Stimulated activated CD4-positive, alpha-beta T cell treated with anti-CD3 and anti-CD28 coated beads, TNF-alpha, amount 100 ng/mL, for 24 hours (primary cell): ENCODE measurements at regions not wholly inside any gene's neighbourhood (a gene's known extent, or its start where the extent isn't known, plus 50 kb on each side); places are given as distances from the start of the nearest gene placed in this dataset.

Experiments used
- DNase-seq, 3 experiments: peaks; one replicate each; pipeline ENCODE4 v3.0.0-alpha.2; 2020; ENCODE audit warnings: low read depth in 3 of 3

DNA sequence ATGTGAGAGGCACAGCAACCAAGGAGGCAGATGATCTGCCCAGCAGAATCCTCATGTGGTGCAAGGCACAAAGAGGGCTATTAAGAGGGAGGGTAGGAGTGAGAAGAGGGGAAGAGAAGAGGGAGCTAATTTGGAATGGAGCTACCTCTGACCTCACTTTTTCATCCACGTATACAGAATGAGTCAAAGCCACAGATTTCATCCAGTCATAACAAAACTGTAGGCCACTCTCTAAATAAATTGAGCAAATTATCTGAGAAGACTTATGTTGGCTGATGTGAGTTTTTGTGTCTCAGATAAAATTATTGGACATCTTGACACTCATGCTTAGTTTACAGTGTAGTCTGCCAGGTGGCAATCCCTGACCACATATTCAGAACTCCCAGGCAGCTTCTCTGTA lies 325.6 kb downstream of the TTLL7 start:
- no peak for DNase-seq

DNA sequence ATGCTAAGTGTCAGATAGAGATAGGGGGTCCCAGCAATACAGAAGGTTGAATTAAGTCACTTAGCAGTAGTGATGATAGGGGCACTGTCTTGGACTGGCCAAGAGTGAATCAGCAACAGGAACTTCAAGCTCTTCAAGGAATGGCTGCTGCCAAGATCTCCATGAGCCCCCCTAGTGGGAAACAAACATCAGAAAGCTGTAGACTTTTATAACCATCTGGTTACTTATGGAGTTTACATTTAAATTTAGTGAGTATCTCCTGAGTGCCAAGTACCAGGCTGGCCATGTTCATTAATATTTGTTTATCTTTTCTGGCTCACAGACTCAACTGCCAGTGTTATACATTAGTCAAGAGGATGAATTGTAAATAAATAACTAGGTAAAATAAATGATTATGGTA lies 327.3 kb downstream of the TTLL7 start:
- DNase-seq: no peak

DNA sequence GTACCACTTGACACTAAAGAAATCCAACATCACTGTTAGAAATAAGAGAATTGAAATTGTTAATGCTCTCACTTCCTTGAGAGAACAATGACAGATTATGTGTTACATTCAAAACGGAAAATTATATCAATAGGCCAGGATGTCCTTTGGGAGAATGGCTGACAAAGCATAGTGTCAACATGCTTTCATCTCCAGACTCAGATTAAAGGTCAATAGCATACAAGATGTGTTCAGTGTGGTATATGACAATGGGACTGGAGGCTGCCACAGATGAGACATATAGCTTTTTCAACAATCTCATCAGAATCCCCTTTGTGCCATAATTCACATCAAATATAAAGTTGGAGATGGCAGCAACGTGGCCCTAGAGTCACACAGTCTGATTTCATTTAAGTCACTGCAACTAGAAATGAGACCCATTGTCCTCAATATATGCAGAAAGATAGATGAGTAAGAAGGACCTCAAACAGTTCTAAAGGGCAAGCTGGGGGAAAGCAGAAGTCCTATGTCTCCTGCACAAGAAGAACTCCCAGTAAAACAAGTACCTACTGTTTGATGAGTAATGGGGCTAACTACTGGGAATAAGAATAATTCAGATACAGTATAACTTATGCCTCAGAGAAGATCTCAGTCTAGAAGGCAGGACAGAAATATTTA lies 327.9 kb downstream of the TTLL7 start:
- no peak for DNase-seq

DNA sequence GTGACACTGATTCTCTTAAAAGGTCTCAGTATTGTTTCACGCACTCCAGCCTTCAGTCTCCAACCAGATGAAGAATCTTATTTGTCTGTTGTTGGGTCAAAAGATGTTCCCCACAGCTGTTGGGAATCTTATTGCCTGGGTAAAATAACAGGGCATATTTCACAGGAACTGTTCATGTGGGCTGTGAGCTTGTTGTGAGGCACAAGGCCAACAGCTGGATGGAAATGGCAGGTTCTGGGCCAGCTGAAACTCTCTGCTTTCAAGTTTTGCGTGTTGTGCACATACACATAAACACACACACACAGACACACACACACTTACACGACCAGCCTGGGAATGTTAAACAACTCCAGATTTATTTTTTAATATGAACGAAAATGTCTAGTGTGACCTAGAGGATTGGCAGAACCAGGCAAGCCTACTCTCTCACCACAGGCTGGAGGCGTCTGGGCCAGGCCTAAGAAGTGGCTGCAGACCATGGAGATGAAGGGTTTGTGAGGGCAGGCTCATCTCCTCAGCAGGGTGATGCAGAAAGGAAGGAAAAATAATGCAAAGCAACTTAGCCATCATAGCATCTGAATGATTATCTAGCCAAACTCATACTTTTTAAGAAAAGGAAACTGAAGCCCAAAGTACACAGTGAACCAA lies 357.0 kb downstream of the TTLL7 start:
- no peak for DNase-seq

DNA sequence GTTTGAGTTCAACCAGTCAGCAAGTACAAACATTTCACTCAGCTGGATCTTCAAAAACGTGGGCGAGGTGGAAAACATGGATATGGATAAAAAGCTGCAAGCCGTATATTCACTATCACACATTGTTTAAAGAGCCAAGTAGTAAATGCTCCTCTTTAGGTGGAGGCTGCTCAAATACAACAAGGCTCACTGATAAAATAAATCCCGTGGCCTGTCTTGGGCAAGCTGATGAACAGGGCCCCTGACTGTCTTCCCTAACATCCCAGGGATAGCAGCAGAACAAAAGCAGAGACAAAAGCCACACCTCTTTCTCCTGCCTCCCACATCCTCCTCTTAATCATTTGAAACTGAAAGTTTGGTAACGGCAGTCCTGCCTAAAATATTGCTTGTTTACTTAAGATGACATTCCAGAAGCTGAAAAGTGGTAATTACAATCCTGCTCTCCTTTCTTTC lies 357.7 kb downstream of the TTLL7 start:
- DNase-seq: no peak

DNA sequence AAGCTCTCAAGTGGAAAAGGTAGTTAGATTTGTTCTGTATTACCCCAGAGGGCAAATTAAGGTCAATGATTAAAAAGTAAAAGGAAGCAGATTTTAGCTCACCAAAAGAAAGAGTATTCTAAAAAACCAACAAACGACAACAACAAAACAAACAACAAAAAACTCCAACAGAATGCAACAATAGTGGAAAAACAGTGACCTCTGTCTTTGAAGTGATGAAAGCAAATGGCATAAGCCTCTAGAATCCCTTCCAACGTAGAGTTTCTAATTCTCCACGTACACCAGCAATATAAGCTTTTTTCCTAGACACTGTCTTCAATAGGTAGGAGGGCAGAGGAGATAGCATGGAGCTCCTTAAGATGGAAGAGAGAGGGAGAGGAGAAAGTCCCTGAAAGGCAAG lies 359.1 kb downstream of the TTLL7 start:
- no peak for DNase-seq

DNA sequence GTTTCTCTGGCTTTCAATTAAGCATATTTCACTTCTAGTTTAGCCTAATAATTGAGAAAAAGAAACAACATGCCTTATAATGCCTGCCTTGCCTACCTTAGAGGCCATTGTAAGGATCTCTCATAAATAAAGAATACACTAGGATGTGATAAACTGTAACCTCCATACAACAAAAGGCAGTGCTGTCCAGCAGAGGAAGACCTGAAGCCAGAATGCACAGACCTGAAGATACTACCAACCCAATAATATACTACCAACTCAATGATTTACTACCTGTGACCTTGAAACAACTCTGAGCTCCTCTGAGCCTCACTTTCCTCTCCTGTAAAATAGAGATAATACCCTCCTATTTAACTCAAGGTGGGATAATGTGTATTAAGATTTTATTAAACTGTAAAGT lies 361.3 kb downstream of the TTLL7 start:
- no peak for DNase-seq

DNA sequence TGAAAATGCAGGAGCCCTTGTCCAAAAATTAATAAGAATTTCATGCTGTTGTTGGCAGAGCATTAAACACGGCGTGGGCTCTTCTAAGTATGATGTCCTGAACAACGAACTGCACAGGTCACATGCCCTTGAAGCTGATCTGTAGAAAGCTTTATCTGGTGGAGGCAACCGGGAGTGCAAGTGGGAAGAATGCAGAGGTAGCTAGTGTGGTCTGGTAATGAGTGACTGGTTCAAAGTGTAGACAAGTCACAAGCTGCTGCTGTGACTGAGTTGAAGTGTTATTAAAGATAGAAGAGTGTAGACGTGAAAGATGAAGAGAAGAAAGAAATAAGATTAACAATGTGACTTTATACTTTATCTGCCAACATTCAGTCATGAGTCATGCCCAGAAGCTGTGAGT lies 361.9 kb downstream of the TTLL7 start:
- no peak for DNase-seq

DNA sequence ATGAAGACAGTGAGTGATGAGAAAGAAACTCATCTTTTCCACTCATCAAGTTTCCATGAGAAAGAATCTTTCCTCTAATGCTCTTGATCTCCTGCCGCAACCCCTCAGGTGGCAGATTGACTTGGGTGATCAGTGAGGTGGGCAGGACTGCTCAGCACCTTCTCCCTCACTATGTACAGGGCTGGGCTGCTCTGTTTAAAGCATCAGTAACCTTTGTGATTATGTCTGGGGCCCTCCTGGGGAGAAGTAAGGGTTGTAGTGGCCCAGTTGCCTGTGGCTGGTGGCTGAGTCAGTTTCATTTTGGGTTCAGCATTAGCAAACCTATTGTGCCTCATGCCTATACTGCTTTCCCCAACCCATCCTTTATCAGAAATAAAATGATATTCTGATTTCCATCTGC lies 366.0 kb downstream of the TTLL7 start:
- peak in 2 of 3 experiments; percentile 6 to 19 for DNase-seq

DNA sequence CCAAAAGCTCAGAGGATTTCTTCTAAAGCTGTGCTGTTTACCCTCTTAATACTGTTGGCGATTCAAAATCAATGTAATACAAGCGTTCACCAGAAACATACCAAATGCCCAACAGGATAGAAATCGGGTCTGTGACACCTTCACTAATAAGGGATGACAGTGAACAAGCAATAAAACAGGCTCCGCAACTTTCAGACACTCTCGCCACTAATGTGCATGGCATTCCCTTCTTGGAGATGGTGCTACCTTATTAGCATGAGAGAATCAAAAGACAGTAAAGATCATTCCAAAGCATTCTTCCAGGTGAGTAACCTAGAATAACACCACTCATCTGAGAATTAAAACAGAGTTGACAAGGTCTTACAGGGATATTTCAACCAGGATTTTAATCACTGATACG lies 367.1 kb downstream of the TTLL7 start:
- DNase-seq: no peak

DNA sequence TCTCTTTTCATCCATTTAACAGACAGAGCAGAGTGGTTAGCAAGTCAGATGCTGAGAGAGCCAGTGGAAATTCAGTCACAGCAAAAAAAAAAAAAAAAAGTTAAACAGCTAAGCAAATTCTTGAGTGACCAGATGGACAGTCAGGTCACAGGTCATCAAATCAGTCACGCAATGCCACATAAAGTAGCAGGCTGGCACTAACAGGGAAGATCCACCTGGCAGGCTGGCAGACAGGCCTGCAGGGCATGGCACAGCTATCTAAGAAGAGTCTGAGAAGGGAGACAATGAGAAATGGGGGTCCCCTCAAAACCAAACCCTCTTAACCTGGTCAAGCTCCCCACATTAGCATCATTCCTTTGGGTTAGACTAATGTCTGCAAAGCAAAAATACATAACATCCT lies 371.9 kb downstream of the TTLL7 start:
- DNase-seq: no peak

DNA sequence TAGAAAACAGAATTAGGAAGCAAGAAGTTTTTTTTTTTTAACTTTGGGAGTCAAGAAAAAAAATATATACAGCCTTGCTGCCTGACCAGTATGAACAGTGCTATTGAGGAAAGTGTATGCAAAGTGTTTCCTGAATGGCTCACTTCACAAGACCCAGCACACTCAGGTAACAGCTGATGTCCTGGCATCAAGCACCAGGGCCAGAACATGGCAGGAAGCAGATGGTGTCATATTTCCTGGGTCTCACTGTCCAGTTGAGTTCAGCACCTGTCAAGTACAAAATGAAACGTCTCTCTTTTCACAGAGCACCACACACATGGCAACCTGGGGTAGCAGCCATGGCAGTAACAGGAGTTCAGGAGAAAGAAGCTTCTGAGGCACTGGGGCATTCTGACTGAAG lies 372.3 kb downstream of the TTLL7 start:
- DNase-seq: no peak

DNA sequence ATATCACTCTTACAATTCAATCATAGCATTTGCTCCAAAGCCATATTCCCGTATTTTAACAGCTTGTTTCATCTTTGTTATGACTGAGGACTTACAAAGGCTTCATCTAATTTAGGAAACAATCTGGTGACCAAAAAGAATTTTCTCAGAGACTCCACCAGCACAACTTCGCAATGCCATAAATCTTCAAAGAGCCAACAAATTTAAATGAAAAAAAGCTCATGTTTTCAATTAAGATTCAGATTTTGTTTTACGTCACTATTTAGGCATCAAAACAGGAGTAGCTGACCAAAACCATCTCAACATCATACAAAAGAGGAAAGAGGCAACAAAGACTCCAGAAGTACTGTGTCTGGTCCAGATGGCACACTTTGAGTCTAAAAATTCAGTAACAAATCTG lies 373.3 kb downstream of the TTLL7 start:
- DNase-seq: no peak

DNA sequence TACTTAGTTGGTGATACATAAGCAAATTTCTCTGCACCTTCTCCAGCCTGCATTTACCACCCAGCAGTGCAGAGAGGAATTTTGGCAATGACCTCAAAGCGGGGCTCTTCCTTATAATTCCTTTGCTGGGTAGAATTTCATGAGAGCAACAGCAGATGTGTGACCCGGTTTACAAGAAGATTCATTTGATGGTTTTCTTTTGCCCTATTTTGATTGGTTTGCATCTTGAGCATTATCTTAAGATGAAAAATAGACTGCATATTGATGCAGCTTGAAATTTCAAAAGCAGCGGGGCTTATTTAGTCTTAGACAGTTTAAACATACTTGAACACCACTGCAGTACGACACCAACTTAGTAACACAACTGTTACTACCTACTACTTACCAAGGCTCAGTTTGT lies 378.9 kb downstream of the TTLL7 start:
- no peak for DNase-seq

DNA sequence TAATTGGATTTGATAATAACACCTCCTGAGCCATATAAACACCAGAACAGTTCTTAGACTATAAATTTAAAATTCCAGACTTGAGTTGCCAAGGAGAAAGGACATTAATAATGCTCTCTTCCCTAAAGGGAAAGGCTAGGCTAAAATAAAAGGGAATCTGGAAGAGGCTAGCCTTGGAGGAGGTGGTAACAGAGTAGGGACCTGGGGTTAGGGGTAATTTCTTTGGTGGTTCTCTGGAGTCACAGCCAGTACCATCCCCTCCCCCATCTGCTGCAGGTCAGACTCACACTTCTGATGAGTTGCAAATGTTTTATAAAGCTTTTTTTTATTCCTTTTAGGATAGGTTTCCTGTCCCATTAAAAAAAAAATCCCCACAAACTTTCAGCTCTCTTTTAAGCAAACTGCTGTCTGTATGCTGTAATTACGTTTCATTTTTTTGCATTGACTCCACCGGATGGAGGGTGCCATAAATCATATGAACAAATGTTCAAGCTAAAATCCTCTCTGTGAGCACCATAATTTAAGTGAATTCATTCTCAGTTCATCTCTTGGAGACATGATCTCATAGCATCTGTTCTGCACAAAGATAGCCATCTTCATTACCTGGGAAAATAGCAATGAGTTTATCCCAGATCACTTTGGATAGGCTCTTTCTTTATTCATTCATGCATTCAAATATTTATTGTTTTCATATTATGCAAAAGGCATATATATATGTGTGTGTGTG lies 379.6 kb downstream of the TTLL7 start:
- no peak for DNase-seq

DNA sequence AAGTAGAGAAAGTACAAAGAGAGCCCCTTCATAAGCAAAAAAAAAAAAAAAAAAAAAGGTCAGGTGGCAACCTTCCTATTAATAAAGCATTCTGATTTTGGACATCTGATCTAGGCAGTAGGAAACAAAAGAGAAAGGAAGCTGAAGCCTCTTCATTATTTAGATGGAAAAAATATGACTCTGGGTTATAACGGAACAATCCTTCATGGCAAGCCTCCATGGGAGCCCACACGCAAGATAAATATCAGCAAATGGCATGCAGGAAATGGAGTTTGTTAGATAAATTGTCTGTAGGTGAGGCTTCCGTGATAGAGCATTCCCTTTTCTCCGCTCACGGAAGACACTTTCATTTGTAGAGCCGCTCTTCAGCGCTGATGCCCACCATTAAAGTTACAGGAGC lies 381.0 kb downstream of the TTLL7 start:
- no peak for DNase-seq

DNA sequence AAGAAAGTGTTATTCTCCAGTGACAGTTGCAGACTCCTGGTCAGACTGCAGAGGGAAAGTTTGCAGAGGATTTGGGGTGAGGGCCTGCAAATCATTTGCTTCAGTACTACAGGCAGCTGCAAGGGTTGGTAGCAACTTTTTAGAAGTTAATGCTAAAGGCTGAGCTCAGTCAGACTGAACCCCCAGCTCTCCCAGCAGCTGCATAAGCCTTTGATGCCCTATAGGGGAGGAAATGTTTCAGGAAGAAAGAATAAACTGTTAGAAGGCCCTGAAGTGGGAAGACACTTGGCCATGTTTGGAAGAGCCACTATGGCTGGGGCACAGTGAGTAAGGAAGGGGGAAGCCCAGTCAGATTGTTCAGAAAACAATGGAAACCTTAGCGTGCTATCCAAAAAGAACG lies 383.6 kb downstream of the TTLL7 start:
- no peak for DNase-seq

DNA sequence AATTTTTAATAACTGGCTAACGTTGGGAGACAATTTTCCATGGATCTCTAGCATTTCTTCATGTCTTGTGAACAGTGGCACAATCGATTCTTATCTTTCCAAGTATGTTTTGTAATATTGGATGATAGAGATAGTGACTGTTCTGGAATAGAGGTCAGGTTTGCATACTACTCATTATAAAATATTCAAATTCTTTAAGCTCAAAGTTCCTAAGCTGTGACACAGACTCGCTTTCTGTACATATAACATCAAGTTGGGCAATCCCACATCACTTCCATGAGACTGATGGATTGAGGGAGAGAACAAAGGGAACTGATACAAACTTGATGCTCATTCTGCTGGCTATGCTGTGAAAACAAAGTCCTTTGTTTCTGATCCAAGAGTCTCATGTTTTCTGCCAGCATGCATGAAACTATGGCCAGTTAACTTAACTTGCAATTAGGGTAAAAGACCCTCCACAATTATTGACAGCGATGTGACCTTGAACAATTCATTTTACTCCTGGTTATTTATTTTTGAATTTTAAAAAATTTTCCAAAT lies 392.4 kb downstream of the TTLL7 start:
- no peak for DNase-seq

DNA sequence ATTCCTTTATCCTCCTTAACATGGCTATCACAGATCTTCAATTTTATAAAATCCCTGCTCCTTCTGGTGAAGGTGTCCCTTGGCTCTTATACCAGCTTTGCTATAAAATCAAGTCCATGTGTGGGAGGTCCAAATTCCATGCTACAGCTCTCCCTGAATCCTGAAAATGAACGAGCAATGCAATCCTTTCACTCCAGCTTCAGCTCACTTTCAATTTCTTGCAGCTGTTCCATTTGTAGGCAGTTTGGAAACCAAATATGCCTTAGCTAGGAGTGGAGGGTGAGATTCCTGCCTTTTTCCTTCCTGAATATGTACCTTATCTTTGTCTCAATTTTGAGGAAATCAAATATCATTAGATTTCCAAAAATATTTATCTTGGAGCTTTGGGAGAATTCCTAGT lies 402.6 kb downstream of the TTLL7 start:
- DNase-seq: no peak

DNA sequence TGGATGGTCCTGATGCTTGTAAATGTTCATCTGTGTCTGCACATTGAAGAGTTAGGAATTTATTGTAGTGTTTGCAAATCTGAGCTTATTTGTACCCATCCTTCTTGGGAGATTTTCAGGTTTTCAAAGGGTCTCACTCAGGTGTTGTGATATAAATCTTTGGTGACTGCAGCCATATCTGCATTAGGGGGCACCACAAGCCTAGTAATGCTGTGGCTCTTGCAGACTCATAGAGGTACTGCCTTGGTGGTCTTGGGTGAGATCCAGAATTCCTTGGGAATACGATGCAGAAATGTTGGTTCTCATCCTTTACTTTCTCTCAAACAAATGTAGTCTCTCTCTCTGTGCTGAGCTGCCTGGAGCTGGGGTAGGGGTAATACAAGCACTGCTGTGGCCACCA lies 405.9 kb downstream of the TTLL7 start:
- DNase-seq: no peak

DNA sequence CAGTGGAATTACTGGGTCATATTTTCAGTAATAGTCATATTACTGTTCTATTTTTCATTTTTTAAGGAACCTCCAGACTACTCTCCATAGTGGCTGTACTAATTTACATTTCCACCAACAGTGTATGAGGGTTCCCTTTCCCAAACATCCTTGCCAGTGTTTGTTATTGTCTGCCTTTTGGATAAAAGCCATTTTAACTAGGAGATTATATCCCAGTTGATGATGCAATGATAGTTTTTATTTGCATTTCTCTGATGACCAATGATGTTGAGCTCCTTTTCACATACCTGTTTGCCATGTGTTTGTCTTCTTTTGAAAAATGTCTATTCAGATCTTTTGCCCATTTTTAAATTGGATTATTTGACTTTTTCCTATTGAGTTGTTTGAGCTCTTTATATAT lies 410.8 kb downstream of the TTLL7 start:
- no peak for DNase-seq

DNA sequence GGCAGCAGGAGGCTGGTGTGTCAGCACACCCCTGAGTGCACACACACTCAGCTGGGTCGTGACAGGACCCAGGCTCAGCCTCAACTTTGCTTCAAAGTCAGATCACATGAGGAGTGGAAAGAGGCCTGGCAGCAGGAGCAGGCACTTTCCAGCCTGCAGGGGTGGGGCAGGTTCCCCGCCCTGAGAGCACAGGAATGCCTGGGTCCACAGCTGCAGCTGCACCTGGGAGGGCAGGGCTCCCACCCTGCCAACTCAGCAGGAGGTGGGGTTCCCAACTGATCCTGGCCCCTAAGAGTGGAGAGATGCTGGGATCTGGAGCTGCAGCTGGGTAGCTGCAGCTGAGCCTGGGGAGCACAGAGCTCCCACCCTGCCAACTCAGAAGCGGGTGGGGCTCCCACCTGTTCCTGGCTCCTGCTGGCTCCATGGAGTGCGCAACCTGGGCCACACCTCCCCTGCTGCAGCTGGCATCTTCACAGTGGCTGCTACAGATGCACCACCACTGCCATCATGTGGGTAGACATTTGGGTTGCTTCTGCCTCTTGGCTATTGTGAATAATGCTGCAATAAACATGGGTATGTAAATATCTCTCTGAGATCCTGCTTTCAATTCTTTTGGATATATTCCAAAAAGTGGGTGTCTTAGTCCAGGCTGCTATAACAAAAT lies 415.4 kb downstream of the TTLL7 start:
- peak; percentile 3 to 6 (median 4) for DNase-seq
